HG03558 (cell line): ENCODE measurements at regions not wholly inside any gene's neighbourhood (a gene's known extent, or its start where the extent isn't known, plus 50 kb on each side); places are given as distances from the start of the nearest gene placed in this dataset.

Experiments
- ATAC-seq: cut with Tn5 transposase; IDR thresholded peaks from one replicate; pipeline ENCODE4 v1.9.1; 2021; ENCODE audit warnings: moderate number of reproducible peaks; ENCODE audit not compliant: unreplicated experiment; ENCODE audit errors: extremely low read depth

DNA sequence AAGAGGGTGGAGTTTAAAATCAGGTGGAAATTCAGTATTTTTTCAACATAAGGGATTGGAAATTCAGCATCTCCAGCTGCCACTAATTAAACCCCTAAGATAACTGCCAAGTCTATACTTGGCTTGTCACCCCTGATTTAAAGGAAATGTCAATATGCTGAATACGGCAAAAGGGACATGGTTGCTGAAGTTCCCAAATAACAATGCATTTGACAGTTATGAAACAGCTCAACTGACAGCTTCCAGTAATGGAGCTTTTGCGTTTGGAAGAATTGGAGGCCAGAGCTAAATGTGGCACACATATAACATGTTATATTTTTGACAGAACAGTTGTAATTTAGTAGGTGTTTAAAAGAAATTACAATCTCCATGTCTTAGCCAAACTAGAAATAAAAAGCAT lies 1867.9 kb upstream of the LRRTM1 start:
- ATAC-seq: no peak

DNA sequence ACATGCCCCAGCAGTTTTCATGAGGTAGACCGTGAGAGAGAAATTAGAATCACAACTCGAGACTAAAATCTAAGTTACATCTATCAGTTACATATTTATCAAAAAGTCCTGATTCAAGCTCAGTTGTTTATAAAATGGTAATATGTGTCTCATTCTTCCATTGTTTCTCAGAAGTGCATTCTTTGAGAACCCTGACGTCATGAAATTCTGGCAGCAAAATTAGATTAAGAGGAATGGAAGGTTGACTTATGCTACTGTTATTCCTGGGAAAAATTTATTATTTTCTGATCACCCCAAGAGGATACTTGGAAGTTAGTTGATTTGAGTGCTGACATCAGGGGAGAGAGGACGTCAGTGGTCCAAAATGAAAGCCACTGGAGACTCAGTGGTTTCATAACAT lies 1864.8 kb upstream of the LRRTM1 start:
- no peak for ATAC-seq

DNA sequence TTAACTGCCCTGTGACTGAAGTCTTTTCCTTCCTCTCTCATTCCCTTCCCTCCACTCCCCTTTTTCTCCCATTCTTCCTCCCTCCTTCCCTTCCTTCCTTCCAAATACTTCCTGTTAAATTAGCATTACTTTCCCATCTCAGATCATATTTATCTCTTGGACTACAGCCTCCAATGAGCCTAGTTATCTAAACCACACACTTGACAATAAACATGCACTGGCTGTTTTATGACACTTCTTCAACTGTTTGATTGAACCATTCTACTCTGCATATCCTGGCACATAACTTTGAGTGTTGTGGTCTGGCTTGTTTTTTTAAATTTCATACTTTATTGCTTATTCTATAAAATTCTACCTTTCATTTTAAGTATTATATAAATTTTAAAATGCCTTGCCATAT lies 1860.8 kb upstream of the LRRTM1 start:
- ATAC-seq: no peak

DNA sequence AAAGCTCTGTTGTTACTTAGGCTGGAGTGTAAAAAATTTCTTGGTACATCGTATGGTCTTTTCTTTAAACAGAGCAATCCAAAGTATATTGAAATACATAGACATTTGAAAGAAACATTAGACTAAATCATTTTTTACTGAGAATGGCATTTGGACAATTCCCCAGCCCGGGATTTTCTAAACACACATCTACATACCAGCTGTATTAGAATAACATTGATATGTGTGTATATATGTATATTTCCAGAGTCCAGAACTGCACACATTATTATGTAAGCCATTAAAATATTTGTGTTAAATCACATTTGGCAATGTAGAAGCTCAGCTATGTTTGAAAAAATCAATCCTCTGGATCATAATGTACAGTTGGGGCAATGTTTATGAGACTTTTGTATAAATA lies 1853.6 kb upstream of the LRRTM1 start:
- ATAC-seq: no peak

DNA sequence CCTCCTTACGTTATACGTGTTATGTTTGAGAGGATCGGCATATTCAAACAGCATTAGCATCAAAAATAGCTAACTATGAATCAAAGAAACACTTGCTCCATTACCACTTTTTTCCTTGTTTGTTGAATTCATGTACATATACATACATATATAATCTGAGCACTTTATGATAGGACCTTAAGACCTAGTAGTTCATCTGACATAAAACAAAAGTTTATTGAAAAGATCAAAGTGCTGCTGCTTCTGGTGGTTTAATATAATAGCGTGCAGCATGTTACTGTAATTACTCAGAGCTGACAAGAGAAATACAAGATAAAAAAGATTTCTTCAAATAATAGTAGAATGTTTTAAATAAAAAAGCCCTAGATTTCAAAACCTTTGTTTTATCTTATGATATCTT lies 1850.9 kb upstream of the LRRTM1 start:
- no peak for ATAC-seq

DNA sequence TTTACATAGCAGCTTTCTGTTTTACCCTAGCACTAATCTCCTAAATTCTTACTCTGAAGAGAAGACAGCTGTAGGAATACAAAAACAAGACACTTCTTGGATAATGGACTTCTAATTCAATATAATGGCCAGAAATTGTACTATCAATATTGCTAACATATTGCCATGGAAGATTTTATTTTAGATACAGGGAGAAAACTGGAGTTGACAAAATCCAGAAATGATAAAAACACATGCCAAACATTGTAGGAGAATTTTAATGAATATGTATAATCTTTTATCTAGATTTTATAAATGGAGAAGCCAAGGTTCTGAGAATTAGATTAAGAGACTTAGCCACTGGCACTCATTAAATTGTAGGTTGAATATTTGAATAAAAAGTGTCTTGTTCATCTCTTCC lies 1838.8 kb upstream of the LRRTM1 start:
- ATAC-seq: no peak

DNA sequence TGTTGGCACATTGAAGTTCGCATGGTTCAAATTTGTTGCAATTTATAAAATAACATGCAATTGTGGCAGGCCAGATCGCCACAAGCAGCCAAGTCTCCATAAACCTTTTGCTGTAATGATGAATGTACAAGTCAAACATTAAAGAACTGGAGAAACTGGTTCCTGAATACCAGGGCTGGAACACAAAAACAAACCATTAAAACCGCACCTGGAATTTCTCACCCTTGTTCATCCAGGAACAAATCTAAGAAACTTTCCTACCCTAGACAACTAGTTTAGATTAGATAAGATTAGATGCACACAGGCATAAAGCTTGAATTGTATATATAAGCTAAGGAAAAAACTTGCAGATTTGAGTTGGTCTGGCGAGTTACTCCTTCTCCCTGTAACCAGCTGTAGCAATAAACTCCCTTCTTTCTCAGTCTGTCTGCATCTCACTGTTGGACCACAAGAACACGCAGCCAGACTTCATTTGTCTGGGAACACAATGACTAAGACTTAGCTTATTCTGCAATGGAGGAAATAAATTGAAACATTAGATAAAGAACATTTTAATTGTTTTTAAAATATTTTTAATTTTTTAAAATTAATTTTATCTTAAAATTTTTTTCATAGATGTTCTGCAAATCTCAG lies 1835.5 kb upstream of the LRRTM1 start:
- ATAC-seq: no peak

DNA sequence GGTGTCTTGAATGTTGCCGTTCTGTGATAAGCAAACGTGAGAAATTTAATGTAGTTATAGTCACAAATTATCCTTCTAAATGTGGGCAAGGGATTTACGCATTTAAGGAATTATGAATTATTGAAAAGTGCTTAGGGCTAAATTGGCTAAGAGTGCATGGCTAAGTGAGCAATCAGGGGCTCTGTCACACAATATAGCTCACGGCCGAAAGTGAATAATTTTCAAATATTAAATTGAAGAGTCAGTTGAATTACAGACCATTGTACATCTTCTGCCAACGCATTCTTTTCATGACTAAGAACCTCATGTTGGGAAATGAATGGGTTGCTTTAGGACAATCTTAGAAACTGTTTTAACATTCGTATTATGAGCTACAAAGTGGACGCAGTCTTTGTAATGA lies 1832.9 kb upstream of the LRRTM1 start:
- ATAC-seq: no peak

DNA sequence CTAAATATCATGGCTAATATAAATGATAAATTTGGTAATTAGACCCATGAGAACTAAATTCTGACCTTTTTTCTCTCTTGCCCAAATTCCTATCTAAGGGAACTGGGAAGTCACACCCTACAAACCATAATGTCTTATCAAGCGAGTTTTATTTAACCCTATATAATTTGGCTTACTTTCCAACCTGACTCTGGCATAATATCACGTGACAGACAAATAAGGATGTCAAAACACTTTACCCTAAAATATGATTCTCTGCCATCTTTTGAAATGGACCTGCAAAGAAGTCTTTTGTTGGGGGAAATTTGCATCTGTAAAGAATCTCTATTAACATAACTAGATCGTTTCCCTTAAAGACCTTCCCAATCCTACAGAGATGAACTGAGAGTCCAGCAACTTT lies 1823.5 kb upstream of the LRRTM1 start:
- no peak for ATAC-seq

DNA sequence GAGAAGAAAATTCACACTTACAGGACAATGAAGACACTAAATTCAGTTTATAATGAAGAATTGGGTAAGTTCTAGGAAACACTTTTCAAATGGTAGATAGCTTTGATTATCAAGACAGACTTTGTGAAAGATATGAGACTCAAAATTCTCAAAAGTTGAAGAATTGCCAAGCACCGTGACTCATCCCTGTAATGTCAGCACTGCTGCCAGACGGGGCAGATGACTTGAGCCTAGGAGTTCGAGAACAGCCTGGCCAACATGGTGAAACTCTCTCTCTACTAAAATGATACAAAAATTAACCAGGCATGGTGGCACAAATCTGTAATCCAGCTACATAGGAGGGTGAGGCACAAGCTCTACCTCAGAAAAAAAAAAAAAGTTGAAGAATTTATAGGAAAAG lies 1820.1 kb upstream of the LRRTM1 start:
- ATAC-seq: no peak

DNA sequence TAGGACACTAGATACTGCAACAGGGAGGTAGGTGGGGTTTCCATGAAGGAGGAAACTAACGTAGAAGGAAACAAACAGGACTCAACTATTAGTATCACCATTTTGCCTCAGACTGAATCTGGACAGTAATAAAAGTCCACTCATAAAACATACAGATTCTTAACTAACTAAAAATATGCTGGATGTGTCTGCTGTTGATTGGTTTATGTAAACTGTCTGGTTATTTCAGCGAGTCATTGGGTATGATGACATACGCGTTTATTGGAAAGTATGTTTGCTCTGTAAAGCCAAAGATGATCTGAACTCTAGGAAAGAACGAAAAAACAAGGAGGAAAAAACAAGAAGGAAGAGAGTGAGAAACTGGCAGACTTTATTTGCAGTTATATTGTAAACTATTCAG lies 1816.1 kb upstream of the LRRTM1 start:
- ATAC-seq: no peak

DNA sequence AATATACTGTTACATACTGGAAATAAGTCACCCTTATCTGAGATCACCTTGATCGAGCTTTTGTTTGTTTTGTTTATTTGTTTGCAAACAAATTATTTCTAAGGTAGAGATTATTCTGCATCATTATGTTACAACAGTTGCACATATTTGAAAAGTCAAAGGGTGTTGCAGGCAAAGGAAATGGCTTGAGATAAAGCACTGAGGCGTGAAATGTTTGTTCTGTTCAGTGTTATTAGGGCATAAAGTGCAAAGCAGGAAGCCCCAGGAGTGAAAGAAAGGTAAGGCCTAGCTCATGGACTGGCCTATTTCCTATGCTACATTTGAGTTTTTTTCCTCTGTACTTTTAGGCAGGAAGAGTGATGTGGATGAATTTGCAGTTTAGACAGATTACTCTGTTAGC lies 1815.6 kb upstream of the LRRTM1 start:
- no peak for ATAC-seq

DNA sequence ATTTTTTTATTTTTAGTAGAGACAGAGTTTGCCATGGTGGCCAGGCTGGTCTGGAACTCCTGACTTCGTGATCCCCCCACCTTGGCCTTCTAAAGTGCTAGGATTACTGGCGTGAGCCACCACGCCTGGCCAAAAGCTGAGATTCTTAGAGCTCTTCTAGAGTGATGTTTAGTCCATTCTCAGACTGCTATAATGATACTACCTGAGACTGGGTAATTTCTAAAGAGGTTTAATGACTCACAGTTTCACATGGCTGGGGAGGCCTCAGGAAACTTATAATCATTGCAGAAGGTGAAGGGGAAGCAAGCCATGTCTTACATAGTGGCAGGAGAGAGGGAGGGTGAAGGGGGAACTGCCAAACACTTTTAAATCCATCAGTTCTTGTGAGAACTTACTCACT lies 1804.9 kb upstream of the LRRTM1 start:
- no peak for ATAC-seq

DNA sequence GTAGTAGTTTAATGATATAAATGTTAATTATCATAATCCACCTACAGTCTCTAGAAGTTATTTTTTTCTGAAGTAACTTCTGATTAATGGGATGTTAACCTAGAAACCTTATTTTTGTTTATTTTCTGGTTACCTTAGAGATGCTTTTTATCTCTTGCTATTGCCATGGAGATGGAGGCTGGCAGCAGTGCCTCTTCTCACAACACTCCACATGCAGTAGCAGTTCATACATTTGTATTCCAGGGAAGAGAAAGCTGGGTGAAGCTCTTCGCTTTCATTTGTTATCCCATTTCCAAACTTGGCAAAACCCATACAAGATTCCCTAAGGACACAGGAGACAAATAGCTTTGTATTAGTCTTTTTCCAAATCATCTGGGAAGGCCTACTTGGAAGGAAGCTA lies 1794.1 kb upstream of the LRRTM1 start:
- ATAC-seq: no peak

DNA sequence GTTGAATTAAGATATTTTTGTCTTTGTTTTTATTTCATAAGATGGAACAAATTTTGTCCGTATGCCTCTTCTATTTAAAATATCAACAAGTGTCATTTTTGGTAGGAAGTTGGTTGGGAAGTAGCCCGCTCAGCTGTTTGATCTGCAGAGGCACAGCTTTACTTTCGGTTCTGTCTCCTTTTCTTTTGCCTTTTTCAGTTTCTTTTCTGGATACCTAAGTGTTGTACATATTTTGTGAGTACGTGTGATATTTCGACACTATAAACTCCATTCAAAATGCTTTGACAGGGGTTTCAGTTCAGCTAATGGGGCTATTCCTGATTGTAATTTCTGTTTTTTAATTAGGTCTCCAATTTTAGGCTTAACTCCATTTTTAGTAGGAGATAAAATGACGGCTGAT lies 1785.0 kb upstream of the LRRTM1 start:
- ATAC-seq: no peak

DNA sequence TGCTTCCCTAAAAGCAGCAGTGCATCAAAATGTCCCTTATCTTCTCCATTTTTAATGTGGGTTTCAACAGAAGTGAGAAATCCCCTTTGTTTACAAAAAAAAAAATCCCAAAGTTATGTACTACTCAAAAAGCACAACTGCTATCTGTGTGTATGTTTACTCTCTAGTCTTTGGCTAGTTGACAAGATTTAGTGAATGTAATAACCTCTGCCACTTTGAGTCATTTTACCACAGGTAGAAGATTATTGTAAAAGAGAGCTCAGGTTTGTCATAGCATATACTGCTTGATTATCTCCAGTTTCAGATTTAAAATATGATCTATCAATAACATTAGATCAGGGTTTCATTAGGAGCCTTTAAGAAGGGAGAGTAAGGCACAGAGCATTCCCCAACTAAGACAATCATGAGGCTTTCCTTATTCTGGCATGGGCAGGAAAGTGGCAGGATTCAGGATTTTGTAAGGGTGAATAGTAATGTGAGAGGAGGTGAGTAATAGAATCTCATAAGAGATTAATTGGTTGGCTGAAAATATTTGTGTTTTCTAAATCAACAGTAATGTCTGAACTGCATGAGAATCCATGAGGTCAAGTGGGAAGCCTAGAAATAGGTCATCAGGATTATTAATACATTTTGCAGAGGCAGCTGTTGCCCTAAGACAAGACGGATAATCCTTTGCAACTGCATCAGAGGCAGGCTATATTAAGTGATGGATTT lies 1780.3 kb upstream of the LRRTM1 start:
- no peak for ATAC-seq

DNA sequence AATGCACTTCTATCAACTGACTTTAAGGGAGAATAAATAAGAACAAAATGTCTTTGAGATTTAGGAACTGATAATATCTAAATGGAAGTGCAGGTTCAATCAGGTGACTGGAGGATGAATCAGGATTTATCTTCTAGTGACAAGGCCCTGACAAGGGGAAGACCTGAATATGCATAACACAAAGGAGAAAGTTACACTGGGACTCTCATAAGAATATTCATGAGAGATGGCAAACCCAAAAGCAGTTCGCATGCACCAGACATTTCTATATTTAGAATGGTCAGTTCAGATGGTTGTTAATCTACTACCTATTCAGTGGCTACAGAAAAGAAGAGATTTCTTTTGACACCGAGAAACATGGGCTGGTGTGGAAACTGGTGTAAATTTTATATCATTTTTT lies 1771.3 kb upstream of the LRRTM1 start:
- ATAC-seq: no peak

DNA sequence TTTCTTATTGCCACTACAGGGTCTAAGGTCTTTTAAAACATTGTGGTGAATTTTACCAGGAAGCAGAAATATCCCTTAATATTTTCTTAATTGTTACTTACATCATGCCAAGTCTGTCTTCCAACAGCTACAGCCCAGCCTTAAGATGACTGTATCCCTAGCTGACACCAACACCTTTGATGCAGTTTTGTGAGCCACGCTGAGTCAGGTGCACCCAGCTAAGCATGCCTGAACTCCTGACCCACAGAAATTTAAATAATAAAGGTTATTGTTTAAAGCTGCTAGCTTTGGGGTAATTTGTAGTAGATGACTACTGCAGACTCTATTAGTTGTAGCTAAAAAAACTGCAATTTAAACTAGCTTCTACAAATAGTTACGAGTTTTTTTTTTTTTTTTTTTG lies 1757.9 kb upstream of the LRRTM1 start:
- ATAC-seq: no peak

DNA sequence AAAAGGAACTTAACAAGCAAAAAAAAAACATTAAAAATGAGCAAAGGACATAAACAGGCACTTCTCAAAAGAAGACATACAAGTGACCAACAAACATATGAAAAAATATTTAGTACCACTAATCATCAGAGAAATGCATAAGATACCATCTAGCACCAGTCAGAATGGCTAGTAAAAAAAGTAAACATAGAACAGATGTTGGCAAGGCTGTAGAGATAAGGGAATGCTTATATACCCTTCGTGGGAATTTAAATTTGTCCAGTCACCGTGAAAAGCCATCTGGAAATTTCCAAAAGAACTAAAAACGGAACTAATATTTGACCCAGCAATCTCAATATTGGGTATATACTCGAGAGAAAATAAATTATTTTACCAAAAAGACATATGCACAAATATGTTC lies 1751.3 kb upstream of the LRRTM1 start:
- ATAC-seq: no peak

DNA sequence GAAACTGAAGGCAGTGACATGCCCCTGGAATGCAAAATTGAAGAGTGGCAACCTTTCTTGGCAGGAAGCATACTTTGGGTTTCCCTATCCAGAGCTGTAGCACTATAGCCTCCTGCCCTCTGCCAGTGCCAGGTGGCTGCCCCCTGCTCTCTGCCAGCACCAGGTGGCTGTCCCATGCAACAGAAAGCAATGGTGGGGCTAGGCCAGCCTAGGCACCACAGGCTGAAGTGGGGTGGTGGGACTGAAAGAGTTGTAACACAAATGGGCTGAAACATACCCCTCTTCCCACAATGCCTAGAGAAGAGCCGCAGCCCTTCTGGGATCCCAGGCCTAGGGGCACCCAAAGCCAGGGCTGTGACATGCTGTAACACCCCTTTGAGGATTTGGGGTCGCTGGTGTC lies 1739.3 kb upstream of the LRRTM1 start:
- ATAC-seq: no peak

DNA sequence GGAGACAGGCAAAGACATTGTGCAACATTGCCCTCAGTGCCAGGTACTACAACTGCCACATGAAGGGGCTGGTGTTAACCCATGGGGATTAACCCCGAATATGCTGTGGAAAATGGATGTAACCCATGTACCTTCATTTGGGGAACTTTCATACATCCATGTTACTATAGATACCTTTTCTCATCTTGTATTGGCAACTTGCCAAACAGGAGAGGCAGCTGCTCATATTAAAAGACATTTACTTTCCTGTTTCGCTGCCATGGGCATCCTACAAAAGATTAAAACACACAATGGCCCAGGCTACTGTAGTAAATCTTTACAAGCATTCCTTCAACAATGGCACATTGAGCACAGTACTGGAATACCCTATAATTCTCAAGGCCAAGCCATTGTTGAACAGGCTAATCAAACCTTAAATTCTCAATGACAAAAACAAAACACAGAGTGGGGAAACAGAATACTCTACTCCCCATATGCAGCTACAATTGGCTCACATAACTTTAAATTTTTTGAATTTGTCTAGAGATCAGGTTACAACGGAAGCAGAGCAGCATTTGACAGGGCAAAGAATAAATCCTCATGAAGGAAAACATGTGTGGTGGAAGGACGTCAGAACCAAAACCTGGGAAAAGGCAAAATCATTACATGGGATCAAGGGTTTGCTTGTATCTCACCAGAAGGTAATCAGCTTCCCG lies 1723.5 kb upstream of the LRRTM1 start:
- no peak for ATAC-seq

DNA sequence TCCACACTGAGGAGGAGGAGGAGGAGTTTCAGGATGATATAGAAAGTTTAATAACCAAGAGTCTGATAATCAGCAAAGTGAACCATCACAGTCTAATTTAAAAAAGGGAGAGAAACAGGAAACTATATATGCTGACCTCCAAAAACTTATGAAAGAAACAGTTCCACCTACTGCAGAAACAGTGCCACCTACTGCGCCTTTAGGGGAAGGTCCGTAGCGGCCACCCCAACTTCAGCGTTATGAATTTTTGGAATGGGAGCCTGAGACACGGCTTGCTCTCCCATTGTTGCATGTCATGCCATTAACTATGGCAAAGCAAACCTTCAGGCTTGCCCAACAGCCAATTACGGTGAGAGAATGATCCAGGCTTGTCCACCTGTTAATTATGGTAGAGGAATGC lies 1719.2 kb upstream of the LRRTM1 start:
- no peak for ATAC-seq
